Activated naive CD4-positive, alpha-beta T cell treated with anti-CD3 and anti-CD28 coated beads for 36 hours (primary cell): ENCODE measurements at regions not wholly inside any gene's neighbourhood (a gene's known extent, or its start where the extent isn't known, plus 50 kb on each side); places are given as distances from the start of the nearest gene placed in this dataset.

Experiments used
- CTCF ChIA-PET: fragments of 350-600 bp; sonication (Branson Sonifier 250); formaldehyde crosslinking; loops from one replicate; lab custom pipeline; 2021; ENCODE audit warnings: antibody characterized with exemption; lab: Charles Lee
- DNase-seq: peaks from one replicate; pipeline ENCODE4 v3.0.0-alpha.2; 2020
- H3K27ac Mint-ChIP-seq: one replicate; pipeline ENCODE4 v1.8.0; 2021; ENCODE audit warnings: mild to moderate bottlenecking, mixed read lengths
- H3K27me3 Mint-ChIP-seq: one replicate; pipeline ENCODE4 v1.8.0; 2021; ENCODE audit warnings: low read depth, mixed read lengths
- H3K36me3 Mint-ChIP-seq: one replicate; pipeline ENCODE4 v1.8.0; 2021; ENCODE audit warnings: low read depth, mixed read lengths
- H3K4me1 Mint-ChIP-seq: one replicate; pipeline ENCODE4 v1.8.0; 2021; ENCODE audit warnings: low read depth, mixed read lengths
- H3K4me3 Mint-ChIP-seq: one replicate; pipeline ENCODE4 v1.8.0; 2021; ENCODE audit warnings: mild to moderate bottlenecking, moderate library complexity, mixed read lengths
- H3K9me3 Mint-ChIP-seq: one replicate; pipeline ENCODE4 v1.8.0; 2021; ENCODE audit warnings: mixed read lengths
- intact Hi-C: fragments of 100-400 bp; cut with micrococcal nuclease; formaldehyde crosslinking; loops from one replicate; pipeline ENCODE4 v1.15.1; 2023

DNA sequence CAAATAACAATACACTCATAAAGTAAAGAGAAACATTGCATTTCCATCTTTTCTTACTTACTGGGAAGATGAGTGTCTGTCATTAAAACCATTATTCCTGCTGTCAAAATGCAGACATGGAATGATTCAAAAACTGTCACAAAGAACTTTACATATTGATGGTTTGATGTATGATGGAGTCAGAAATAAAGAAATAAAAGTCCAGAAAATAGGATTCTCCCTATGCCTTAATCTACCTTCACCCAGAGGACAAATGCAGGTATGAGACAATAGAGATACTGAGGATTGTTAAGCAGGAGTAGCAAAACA lies 656.1 kb downstream of the TBC1D4 start:
- intact Hi-C loops, result no loop called here
- CTCF ChIA-PET, result no interaction called here
- no peak for DNase-seq
- H3K27me3 Mint-ChIP-seq, result no peaks in the 10 kb centered on the region
- H3K27ac Mint-ChIP-seq, result no peak overlapping the region
- H3K4me3 Mint-ChIP-seq, result no peak overlapping the region
- H3K36me3 Mint-ChIP-seq, result no peaks in the 10 kb centered on the region
- H3K4me1 Mint-ChIP-seq, result no peaks in the 10 kb centered on the region
- no peaks in the 10 kb centered on the region for H3K9me3 Mint-ChIP-seq

DNA sequence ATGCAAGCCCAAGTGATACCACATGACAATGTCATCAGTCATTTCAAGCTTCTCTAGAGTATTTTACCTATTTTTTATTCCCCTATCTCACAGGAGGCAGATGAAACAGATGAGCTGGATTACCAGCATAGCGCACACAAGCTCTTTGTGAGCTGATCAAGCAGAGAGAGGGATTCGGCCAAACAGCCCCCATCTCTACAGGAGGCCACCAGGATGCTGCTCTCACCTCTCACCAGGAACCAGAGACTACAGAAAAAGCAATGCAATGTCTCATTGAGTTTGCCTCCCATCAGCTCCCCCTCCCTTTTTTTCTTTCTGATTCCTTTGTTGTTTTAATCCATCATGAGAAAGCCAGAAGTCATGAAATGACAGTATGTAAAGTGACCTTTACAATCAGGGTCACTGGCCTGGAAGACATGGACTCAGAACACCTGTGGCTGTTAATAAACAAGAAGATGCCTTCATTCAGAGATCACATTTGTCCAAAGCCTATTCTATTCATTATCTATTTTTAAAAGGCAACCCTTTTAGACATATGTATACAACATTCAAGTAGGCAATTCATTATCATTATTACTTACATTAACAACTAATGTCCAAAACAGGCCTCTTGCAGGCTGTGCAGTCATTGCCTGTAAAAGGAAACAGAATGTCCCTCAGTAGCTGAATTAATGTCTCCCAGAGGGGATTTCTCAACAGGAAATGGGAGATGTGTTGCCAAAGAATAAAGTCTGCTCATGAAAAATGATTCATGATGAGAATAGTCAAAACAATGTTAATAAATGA lies 656.6 kb downstream of the TBC1D4 start:
- no peak for DNase-seq
- Mint-ChIP-seq H3K27ac (no peak overlapping the region), H3K36me3 (no peaks in the 10 kb centered on the region), H3K4me1 (no peaks in the 10 kb centered on the region), H3K4me3 (no peak overlapping the region), H3K27me3 (no peaks in the 10 kb centered on the region), H3K9me3 (no peaks in the 10 kb centered on the region)
- CTCF ChIA-PET, result no interaction called here
- intact Hi-C loops, result no loop called here

DNA sequence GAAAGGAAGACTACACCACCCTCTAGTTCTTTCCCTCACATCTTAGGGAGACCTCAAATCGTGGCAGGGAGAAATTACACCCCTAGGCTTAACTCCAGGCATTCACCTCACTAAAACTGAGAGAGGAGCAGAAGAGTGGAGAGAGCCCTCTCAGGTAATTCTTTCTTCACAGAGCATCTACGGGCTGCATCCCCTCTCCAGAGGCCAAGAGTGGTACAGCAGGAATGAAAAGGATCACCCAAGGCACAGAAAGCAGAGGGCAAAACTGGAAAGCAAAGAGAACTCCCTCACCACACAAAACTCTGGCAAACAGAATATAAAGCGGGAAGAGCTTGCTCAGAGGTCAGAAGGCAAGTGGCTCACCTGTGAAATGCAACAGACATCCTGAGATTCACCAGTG lies 661.2 kb downstream of the TBC1D4 start:
- Mint-ChIP-seq H3K36me3 (no peaks in the 10 kb centered on the region), H3K27me3 (no peaks in the 10 kb centered on the region), H3K27ac (no peak overlapping the region), H3K4me3 (no peak overlapping the region), H3K4me1 (no peaks in the 10 kb centered on the region), H3K9me3 (no peaks in the 10 kb centered on the region)
- DNase-seq, result no peak
- CTCF ChIA-PET, result no interaction called here
- intact Hi-C loops, result no loop called here

DNA sequence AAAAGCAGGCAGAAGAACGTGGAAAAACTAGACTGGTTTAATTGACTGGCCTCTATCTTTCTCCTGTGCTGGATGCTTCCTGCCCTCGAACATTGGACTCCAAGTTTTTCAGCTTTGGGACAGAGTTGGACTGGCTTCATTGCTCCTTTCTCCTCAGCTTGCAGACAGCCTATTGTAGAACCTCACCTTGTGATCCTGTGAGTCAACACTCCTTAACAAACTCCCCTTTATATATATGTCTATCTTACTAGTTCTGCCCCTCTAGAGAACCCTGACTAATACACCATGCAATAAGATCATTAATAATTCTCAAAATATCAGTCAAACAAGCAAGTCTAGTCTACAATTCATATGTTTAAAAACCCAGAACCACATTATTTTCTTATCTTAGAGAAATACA lies 662.4 kb downstream of the TBC1D4 start:
- Mint-ChIP-seq H3K36me3 (no peaks in the 10 kb centered on the region), H3K27me3 (no peaks in the 10 kb centered on the region), H3K4me1 (no peaks in the 10 kb centered on the region), H3K27ac (no peak overlapping the region), H3K4me3 (no peak overlapping the region), H3K9me3 (no peaks in the 10 kb centered on the region)
- no peak for DNase-seq
- CTCF ChIA-PET, result no interaction called here
- intact Hi-C loops, result no loop called here

DNA sequence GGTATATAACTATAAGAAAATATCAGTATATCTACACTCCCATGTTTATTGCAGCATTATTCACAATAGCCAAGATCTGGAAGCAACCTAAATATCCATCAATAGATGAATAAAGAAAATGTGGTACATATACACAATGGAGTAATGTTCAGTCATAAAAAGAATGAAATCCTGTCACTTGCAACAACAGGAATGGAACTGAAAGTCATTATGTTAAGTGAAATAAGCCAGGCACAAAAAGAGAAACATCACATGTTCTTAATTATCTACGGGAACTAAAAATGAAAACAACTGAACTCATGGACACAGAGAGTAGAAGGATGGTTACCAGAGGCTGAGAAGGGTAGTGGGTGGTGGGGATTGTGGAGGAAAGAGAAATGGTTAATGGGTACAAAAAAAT lies 665.2 kb downstream of the TBC1D4 start:
- no peaks in the 10 kb centered on the region for H3K36me3 Mint-ChIP-seq
- H3K4me3 Mint-ChIP-seq, result no peak overlapping the region
- H3K9me3 Mint-ChIP-seq, result no peaks in the 10 kb centered on the region
- no peaks in the 10 kb centered on the region for H3K27me3 Mint-ChIP-seq
- CTCF ChIA-PET, result no interaction called here
- intact Hi-C loops, result no loop called here
- no peaks in the 10 kb centered on the region for H3K4me1 Mint-ChIP-seq
- no peak for DNase-seq
- H3K27ac Mint-ChIP-seq, result no peak overlapping the region

DNA sequence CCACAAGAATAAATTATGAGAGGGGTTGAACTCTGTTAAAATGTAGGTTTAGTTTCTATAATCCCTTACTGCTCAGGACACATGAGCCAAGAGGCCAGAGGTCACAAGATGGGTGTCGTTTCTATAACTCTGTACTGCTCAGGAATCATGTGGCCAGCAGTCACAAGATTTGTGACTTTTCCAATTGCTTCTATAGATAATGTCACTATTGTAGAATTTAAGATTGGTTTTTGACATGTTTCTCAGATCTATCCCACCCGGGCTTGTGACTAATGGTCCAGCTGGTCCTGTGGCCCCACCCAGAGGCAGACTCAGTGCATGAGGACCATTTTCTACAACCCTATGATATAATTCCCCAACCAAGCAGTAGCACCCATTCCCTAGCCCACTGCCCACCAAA lies 662.0 kb upstream of the KLF12 start:
- no peak for DNase-seq
- CTCF ChIA-PET, result no interaction called here
- intact Hi-C loops, result no loop called here
- Mint-ChIP-seq H3K4me3 (no peak overlapping the region), H3K27me3 (peaks cover 18% of the 10 kb centered on the region), H3K4me1 (no peaks in the 10 kb centered on the region), H3K9me3 (no peaks in the 10 kb centered on the region), H3K27ac (no peak overlapping the region), H3K36me3 (no peaks in the 10 kb centered on the region)

DNA sequence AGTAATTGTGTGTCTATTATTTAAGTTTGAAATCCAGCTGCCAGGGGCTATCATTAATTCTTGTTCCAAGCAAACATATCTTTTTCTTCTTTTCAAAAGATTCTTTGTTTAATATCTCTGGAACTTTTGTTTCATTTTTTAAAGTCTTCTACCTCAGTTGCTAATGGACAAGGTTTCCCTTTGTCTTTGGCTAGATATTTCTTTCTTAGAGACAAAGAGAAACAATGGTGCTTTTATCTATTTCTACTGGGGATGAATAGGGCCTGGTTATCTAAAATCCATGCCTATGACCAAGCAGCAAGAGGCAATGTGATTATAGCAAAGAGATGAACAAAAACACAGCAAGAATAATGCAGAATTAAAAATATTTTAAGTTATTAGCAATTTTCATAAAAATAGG lies 661.3 kb upstream of the KLF12 start:
- H3K36me3 Mint-ChIP-seq, result no peaks in the 10 kb centered on the region
- peaks cover 18% of the 10 kb centered on the region for H3K27me3 Mint-ChIP-seq
- CTCF ChIA-PET, result no interaction called here

DNA sequence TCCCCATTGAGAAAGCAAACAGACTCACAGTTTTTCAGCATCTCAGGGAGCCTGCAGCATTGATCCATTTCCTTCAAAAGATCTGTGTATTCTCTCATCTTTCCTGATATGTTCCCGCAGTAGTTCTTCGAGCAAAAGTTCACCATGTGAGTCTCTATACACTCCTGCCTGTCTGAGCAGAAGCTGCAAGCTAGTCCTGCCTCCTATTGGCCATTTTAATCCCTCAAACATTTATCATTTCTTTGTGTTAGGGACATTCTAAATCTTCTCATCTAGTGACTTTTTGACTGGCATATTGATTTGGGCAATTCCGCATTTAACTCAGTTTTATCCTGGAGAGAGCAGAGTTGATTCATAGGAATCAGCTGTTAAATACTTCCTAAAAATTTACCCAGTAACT lies 660.4 kb upstream of the KLF12 start:
- no peaks in the 10 kb centered on the region for H3K4me1 Mint-ChIP-seq
- CTCF ChIA-PET, result no interaction called here
- no peaks in the 10 kb centered on the region for H3K9me3 Mint-ChIP-seq
- no peak overlapping the region for H3K4me3 Mint-ChIP-seq
- DNase-seq, result no peak
- intact Hi-C loops, result no loop called here
- peaks cover 18% of the 10 kb centered on the region for H3K27me3 Mint-ChIP-seq
- H3K36me3 Mint-ChIP-seq, result no peaks in the 10 kb centered on the region
- no peak overlapping the region for H3K27ac Mint-ChIP-seq

More for the DNA sequence above, 661.3 kb upstream of the KLF12 start:
- DNase-seq, result no peak
- H3K4me1 Mint-ChIP-seq, result no peaks in the 10 kb centered on the region
- no peak overlapping the region for H3K4me3 Mint-ChIP-seq
- no peak overlapping the region for H3K27ac Mint-ChIP-seq
- H3K9me3 Mint-ChIP-seq, result no peaks in the 10 kb centered on the region
- intact Hi-C loops, result no loop called here

DNA sequence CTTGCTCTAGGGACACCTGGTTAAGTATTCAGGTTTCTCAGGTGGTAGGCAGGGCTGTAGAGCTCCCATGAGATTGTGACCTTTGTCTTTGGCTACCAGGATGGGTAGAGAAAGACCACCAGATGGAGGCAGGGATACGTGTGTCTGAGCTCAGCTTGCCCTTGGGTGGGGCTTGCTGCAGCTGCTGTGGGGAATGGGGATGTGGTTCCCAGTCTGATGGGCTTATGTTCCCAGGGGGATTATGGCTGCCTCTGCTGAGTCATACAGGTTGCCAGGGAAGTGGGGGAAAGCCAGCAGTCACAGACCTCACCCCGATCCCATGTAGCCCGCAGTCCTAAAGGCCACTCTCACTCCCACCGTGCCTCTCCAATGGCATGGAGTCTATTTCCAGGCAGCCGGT lies 659.9 kb upstream of the KLF12 start:
- no peak for DNase-seq
- Mint-ChIP-seq H3K36me3 (no peaks in the 10 kb centered on the region), H3K4me1 (no peaks in the 10 kb centered on the region), H3K4me3 (no peak overlapping the region), H3K9me3 (no peaks in the 10 kb centered on the region), H3K27me3 (peaks cover 18% of the 10 kb centered on the region), H3K27ac (no peak overlapping the region)
- CTCF ChIA-PET, result no interaction called here
- intact Hi-C loops, result no loop called here

DNA sequence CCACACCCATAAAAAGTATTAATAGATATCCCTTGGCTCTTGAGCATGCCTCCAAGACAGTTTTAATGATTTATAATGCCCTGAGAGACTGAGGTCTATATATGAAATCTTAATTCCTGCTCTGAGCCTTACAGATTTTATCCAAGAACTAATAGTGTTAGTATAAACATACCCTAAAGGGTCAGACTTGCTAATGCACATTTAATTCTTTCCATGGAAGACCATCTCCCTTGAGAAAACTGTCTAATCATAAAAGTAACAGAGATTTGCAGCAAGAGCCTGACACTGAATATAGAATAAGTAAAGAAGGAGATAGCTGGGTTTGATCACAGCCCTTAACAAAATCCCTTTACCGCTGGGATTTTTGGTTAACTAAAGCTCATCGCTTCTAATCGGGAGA lies 650.8 kb upstream of the KLF12 start:
- no peak overlapping the region for H3K4me3 Mint-ChIP-seq
- H3K36me3 Mint-ChIP-seq, result no peaks in the 10 kb centered on the region
- intact Hi-C loops, result no loop called here
- H3K27me3 Mint-ChIP-seq, result no peaks in the 10 kb centered on the region
- CTCF ChIA-PET, result interaction anchor here (0.6 kb wide), 1 partner anchor 359 kb away, joined by 4 read pairs; no protein-coding TSS in a partner anchor
- DNase-seq, result no peak
- H3K9me3 Mint-ChIP-seq, result no peaks in the 10 kb centered on the region
- H3K27ac Mint-ChIP-seq, result no peak overlapping the region
- H3K4me1 Mint-ChIP-seq, result no peaks in the 10 kb centered on the region

DNA sequence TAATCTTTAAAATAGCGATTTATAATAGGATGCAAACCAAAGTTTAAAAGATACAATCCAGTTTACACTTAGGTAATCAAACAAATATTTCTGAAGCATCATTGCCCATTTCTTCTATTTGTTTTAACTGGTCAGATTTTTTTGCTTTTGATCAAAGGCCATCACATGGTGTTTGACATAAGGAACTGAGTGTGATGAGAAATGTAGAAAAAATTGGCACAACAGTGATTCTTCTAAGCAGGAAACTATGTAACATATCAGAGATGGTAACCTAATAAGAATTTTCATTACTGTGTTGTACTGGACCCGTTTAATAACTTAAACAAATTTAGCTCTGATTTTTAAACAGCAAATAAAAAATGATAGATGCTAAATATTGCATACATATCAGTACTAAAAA lies 644.7 kb upstream of the KLF12 start:
- Mint-ChIP-seq H3K9me3 (no peaks in the 10 kb centered on the region), H3K36me3 (no peaks in the 10 kb centered on the region), H3K4me1 (no peaks in the 10 kb centered on the region), H3K27me3 (peaks cover 4% of the 10 kb centered on the region), H3K4me3 (no peak overlapping the region), H3K27ac (no peak overlapping the region)
- DNase-seq, result no peak
- CTCF ChIA-PET, result no interaction called here
- intact Hi-C loops, result no loop called here

DNA sequence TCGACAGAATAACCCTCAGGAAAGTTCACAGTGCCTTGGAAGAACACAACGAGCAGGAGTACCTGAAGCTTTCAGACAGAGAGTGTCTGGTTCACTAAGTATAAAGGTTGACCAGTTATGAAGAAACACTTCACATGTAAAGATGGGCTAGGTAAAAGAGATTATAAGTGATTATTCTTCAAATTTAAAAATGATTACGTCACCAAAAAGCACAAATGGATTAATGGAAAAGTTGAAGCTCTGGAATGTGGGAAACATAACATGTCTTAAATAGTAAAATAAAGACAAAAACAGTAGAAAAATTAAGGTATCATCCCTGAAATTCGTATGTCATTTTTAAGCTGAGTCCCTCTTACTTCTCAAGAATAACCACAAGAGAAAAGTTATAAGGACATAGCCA lies 643.9 kb upstream of the KLF12 start:
- CTCF ChIA-PET, result no interaction called here
- no peaks in the 10 kb centered on the region for H3K4me1 Mint-ChIP-seq
- DNase-seq, result no peak

DNA sequence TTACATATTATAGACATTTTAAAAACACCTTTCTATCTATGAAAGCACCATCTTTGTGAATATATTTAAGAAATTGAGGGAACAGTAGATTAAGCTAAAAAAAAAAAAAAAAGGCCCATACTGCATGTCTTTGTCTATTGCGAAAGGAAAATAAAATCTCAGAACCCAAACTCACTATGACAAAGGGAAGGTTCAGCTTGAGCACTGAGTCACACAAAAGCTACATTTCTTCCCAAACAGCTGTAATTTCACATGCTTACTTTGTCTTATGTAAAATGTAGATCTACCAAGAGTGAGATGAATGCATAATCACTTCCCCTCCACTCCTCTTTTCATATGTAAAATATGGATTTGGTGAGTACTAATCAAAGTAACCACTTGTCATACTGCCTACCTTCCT lies 640.1 kb upstream of the KLF12 start:
- Mint-ChIP-seq H3K27me3 (peaks cover 4% of the 10 kb centered on the region), H3K4me1 (no peaks in the 10 kb centered on the region), H3K36me3 (no peaks in the 10 kb centered on the region), H3K4me3 (no peak overlapping the region), H3K9me3 (no peaks in the 10 kb centered on the region), H3K27ac (no peak overlapping the region)
- no peak for DNase-seq
- CTCF ChIA-PET, result no interaction called here
- intact Hi-C loops, result no loop called here

More for the DNA sequence above, 643.9 kb upstream of the KLF12 start:
- Mint-ChIP-seq H3K27ac (no peak overlapping the region), H3K4me3 (no peak overlapping the region), H3K9me3 (no peaks in the 10 kb centered on the region), H3K36me3 (no peaks in the 10 kb centered on the region), H3K27me3 (peaks cover 4% of the 10 kb centered on the region)
- intact Hi-C loops, result no loop called here
